ENCODE measurements at regions not wholly inside any gene's neighbourhood (a gene's known extent, or its start where the extent isn't known, plus 50 kb on each side); places are given as distances from the start of the nearest gene placed in this dataset.

DNA sequence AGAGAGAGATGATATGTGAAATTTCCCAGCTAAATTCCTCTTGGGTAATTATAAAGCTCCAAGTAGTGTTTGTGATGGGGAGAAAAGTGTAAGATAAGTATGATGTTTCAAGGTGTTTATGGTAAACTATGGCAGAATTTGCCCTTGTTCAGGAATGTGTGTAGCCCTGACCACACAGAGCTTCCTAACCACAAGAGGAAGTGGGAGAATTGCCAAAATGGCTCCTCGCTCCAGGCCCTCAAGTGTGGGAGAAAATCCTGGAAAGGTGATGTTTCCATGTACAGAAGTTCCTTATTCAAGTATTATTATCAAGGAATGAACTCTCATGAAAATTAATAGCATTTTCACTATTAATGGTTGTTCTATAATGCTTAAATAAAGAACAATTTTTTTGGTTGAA, 878.3 kb downstream of the TDRD15 start:
- Histone ChIP-seq H2AK9ac (replicated peaks; ENCODE audit: low read depth, low read length, poor library complexity) (no peak overlapping the region), H3K79me1 (ENCODE audit: low read depth in 1 of 2, low read length in 2 of 2) (no peaks in the 10 kb centered on the region), H3K4me3 (ENCODE audit: insufficient read depth, low read depth, low read length) (no peak overlapping the region), H3K4me2 (ENCODE audit: low read depth, low read length) (no peak overlapping the region), H3K4ac (ENCODE audit: low read depth, low read length) (no peak overlapping the region), H3K14ac (replicated peaks; ENCODE audit: low read depth, low read length) (no peak overlapping the region), H3K27ac (ENCODE audit: insufficient read depth, low read length) (no peak overlapping the region), H3K27me3 (ENCODE audit: control insufficient read depth, insufficient read depth, low read length) (no peaks in the 10 kb centered on the region), H3K9me3 (ENCODE audit: control insufficient read depth, insufficient read depth, low read length) (no peaks in the 10 kb centered on the region), H2BK120ac (ENCODE audit: low read depth, low read length) (no peak overlapping the region), H2BK15ac (ENCODE audit: low read depth, low read length) (no peak overlapping the region), H3K9ac (ENCODE audit: low read depth, low read length) (no peak overlapping the region), H3K23ac (ENCODE audit: low read depth, low read length) (no peak overlapping the region), H3K18ac (ENCODE audit: low read depth, low read length) (no peak overlapping the region), H3K4me1 (ENCODE audit: control insufficient read depth, insufficient read depth, low read length) (no peaks in the 10 kb centered on the region), H4K20me1 (ENCODE audit: insufficient read depth, low read length) (no peaks in the 10 kb centered on the region), H3K36me3 (ENCODE audit: control insufficient read depth, insufficient read depth, low read length) (no peaks in the 10 kb centered on the region), H2BK20ac (ENCODE audit: low read depth, low read length) (no peak overlapping the region), H4K91ac (ENCODE audit: insufficient read depth, low read depth, low read length) (no peak overlapping the region), H4K8ac (ENCODE audit: low read depth in 2 of 2, low read length in 2 of 2) (no peak overlapping the region), H2BK5ac (ENCODE audit: low read depth, low read length, poor library complexity, severe bottlenecking) (no peak overlapping the region), H3K56ac (ENCODE audit: extremely low read depth, insufficient read depth, low read length) (no peak overlapping the region), H2AK5ac (ENCODE audit: low read depth, low read length) (no peak overlapping the region), H3K9me1 (ENCODE audit: insufficient read depth, low read length) (no peaks in the 10 kb centered on the region), H2AFZ (replicated peaks; ENCODE audit: low read length, poor library complexity) (no peak overlapping the region), H4K5ac (ENCODE audit: low read depth, low read length) (no peak overlapping the region)
- no CpG with 5 or more reads among the region's 1 CpG for WGBS, 2 experiments (ENCODE audit: extremely low coverage in 2 of 2, insufficient read length in 1 of 2)
- POLR2A ChIA-PET (ENCODE audit: unreplicated experiment) = no interaction called here
- in situ Hi-C loops (cut with MboI; ENCODE audit: low sequenced_read_pairs) = no loop called here
- CTCF ChIA-PET = no interaction called here
- TF ChIP-seq, protein P1, sequence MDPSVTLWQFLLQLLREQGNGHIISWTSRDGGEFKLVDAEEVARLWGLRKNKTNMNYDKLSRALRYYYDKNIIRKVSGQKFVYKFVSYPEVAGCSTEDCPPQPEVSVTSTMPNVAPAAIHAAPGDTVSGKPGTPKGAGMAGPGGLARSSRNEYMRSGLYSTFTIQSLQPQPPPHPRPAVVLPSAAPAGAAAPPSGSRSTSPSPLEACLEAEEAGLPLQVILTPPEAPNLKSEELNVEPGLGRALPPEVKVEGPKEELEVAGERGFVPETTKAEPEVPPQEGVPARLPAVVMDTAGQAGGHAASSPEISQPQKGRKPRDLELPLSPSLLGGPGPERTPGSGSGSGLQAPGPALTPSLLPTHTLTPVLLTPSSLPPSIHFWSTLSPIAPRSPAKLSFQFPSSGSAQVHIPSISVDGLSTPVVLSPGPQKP (IDR thresholded peaks at IDR 0.05; ENCODE audit: borderline replicate concordance, low read depth, low read length) = no peak
- no peak for TF ChIP-seq CEBPB (IDR thresholded peaks at IDR 0.05; ENCODE audit: low read depth, low read length)
- no peak for TF ChIP-seq MAZ (IDR thresholded peaks at IDR 0.05; ENCODE audit: borderline replicate concordance, low read depth, low read length)
- TF ChIP-seq RAD21 (IDR thresholded peaks at IDR 0.05; ENCODE audit: low read length) = no peak
- TF ChIP-seq, protein P2, sequence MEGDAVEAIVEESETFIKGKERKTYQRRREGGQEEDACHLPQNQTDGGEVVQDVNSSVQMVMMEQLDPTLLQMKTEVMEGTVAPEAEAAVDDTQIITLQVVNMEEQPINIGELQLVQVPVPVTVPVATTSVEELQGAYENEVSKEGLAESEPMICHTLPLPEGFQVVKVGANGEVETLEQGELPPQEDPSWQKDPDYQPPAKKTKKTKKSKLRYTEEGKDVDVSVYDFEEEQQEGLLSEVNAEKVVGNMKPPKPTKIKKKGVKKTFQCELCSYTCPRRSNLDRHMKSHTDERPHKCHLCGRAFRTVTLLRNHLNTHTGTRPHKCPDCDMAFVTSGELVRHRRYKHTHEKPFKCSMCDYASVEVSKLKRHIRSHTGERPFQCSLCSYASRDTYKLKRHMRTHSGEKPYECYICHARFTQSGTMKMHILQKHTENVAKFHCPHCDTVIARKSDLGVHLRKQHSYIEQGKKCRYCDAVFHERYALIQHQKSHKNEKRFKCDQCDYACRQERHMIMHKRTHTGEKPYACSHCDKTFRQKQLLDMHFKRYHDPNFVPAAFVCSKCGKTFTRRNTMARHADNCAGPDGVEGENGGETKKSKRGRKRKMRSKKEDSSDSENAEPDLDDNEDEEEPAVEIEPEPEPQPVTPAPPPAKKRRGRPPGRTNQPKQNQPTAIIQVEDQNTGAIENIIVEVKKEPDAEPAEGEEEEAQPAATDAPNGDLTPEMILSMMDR (conservative IDR thresholded peaks at IDR 0.05; ENCODE audit: low read depth, low read length) = no peak
- no peak for TF ChIP-seq NFE2L2 (IDR thresholded peaks at IDR 0.05; ENCODE audit: low read depth, low read length)
- TF ChIP-seq BHLHE40 (IDR thresholded peaks at IDR 0.05; ENCODE audit: low read depth, low read length) = no peak
- no peak for TF ChIP-seq MXI1 (IDR thresholded peaks at IDR 0.05; ENCODE audit: borderline replicate concordance, low read depth, low read length)
- TF ChIP-seq MAFK (IDR thresholded peaks at IDR 0.05; ENCODE audit: low read depth, low read length) = no peak
- no peak for ATAC-seq (ENCODE audit: low read depth)
- intact Hi-C loops (cut with micrococcal nuclease) = no loop called here
- BruUV-seq (replicated peaks) = no TSS peak
- no peak for DNase-seq
- dilution Hi-C loops (cut with HindIII; ENCODE audit: low sequenced_read_pairs, unreplicated experiment) = no loop called here

Measured in IMR-90 (cell line).